ENCODE measurements at regions not wholly inside any gene's neighbourhood (a gene's known extent, or its start where the extent isn't known, plus 50 kb on each side); places are given as distances from the start of the nearest gene placed in this dataset.

DNA sequence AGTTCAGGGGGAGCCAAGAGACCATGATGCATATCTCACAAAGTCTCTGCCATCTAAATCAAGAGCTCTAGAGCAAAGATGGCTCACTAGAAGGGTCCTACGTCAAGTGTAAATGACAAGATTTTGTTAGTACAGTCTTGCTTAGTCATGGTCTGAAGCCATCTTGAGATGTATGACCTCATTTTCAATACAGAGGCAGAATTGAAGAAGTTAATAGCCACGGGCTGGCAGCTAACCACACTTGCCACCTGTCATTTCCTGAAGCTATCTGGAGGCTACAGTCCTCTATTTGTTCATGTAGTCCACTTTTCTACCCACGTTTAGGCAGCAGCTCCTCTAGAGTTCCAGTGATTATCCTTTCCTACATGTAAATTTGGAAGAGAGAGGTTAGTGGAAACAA is 231.7 kb upstream of the CDH12 start:
- DNase-seq (ENCODE audit: low spot score), result no peak

DNA sequence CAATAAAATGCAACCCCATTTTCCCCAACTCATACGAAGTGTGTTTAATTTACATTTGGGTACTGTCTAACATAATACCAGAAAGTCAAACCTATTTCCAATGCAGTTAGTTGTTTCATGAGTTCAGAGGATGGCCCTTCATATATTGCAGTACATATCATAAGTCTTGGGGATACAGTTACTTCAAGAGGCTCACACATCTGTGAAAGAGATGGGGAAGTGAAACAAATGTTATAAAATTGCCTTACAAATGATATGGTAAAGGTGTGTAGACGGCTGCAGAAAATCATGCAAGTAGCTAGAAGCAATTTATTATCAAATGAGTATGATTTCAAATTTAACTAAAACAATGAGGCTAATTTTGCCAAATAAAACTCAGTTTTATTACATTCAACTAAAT is 219.0 kb upstream of the CDH12 start:
- DNase-seq (ENCODE audit: low spot score), result no peak

- no peak for DNase-seq (ENCODE audit: low spot score)
Measured at GRCh38 chr5:23071682-23072081, 218.5 kb upstream of the CDH12 start.

GRCh38 chr5:23064710-23065109 is 211.6 kb upstream of the CDH12 start:
- DNase-seq (ENCODE audit: low spot score), result no peak

DNA sequence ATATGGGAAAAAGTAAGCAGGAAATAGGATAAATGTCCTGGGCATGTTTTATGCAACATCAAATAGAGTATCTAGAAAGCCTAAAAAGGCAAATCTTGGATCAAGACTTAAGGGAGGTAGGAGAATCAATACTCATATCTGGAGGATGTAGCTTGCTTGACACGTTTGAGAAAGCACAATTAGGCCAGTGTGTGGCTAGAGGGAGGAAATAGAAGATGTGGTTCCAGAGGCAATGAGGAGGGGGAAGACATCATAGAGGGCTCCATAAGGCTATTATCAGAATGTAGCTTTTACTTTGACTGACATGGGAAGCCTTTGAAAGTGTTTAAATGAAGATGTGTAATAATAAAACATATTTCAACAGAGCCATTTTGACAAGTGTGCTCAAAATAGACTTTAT is 200.7 kb upstream of the CDH12 start:
- no peak for DNase-seq (ENCODE audit: low spot score)

- no peak for DNase-seq (ENCODE audit: low spot score)
Measured at GRCh38 chr5:23042226-23042625, 189.1 kb upstream of the CDH12 start.

DNA sequence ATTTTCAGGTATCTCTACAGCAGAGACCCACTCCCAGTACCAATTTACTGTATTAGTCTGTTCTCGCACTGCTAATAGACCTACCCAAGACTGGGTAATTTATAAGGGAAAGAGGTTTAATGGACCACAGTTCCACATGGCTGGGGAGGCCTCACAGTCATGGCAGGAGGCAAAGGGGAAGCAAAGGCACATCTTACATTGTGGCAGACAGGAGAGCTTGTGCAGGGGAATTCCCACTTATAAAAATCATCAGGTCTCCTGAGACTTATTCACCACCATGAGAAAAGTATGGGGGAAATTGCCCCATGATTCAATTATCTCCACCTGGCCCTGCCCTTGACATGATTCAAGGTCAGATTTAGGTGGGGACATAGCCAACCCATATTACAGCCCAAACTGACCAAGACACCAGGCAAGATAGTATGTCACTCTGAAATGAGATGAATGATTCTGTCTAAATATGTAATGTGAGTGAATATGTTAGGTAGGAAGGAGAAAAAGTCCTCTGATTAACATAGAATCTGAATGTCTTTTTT is 182.5 kb upstream of the CDH12 start:
- no peak for DNase-seq (ENCODE audit: low spot score)

- no peak for DNase-seq (ENCODE audit: low spot score)
Measured at GRCh38 chr5:23033864-23034263, 180.7 kb upstream of the CDH12 start.

GRCh38 chr5:23029290-23029689 is 176.1 kb upstream of the CDH12 start:
- no peak for DNase-seq (ENCODE audit: low spot score)

DNA sequence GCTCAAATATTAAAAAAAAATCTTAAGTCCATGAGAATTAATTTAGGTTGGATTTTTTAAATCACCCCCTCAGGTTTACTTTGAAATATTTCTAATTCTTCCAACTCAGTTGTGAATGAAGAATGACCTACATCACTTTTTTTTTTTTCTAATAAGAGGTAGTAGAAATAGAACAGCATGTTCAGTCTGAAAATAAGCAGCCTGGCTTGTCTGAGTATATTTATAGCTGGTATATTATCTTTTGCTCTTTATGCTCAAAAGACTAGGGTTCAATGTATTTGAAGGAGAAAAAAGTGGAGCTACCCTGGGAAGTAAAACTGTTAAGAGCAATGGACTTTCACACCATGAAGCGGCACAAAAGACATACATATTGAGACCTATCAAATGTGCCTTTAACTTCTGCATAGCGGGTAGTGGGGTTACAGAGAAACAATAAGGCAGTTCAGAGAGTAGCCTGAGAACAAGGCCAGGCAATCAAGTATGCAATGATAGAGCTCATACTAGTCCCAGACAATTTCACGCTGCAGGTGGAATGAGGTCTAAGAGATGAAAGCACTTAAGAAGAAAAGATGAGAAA is 175.4 kb upstream of the CDH12 start:
- no peak for DNase-seq (ENCODE audit: low spot score)

GRCh38 chr5:23027830-23028229 is 174.7 kb upstream of the CDH12 start:
- DNase-seq (ENCODE audit: low spot score), result no peak

DNA sequence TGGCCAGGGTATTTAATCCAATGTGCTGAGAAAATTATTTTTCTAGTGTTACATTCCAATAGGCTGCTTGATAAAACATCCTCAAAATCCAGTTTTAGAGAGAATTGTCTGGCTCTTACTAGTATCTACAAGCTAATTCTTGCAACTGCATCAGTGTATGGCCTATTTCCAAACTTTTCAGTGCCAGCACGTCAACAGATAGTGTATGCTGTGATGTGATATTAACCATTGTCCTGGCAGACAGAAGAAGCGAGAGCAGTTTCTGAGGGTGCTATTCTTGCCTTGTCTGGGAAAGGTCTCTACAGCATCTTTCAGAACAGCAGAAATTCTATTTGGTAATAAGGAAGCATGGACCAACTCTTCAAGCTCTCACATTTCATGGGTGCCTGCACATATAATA is 174.2 kb upstream of the CDH12 start:
- no peak for DNase-seq (ENCODE audit: low spot score)

DNA sequence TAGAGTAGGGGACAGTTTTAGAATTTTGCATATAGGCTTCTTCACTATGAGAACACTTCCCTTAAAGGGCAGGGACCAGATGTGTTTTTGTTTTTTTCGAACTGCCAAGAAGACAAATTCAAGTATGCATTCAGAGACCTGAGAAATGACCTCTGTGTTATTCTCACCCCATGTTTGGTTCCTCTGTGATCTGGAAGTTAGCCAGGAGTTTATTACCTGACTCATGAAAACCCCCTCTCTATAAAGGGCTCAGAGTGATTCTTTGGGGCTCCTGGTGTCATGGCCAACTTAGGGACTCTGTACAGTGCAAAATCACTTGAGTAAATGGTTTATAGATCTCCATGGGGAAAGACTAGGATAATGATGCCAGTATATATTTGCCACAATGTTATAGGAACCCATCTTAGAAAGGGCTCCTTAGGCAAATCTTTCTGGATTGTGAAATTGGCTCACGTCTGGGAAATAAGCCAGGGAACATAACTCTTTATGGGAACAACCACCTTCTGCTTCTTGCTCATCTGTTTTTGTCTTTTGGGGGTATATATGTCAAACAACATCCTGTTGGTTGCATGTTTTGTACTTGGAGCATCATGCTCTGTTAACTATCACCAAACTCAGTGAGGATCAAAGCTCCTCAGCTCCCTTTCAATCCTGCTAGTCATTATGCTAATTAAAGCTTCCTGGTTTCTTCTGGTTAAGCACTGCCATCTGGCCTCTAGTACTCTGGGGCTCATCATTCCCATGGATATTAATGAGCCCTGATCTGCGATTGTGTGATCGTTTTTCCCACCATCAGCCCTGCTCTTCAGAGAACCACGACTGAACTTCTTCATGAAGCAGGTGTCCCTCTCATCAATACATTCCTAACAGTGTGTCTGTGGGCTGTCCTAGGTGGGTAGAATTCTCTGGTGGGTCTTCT is 173.4 kb upstream of the CDH12 start:
- no peak for DNase-seq (ENCODE audit: low spot score)

GRCh38 chr5:23025629-23026233 is 172.6 kb upstream of the CDH12 start:
- DNase-seq (ENCODE audit: low spot score), result no peak

GRCh38 chr5:23024470-23024869 is 171.3 kb upstream of the CDH12 start:
- no peak for DNase-seq (ENCODE audit: low spot score)

GRCh38 chr5:23014825-23015224 is 161.7 kb upstream of the CDH12 start:
- no peak for DNase-seq (ENCODE audit: low spot score)

GRCh38 chr5:23014266-23014665 is 161.1 kb upstream of the CDH12 start:
- DNase-seq (ENCODE audit: low spot score), result no peak

GRCh38 chr5:23013395-23013998 is 160.4 kb upstream of the CDH12 start:
- no peak for DNase-seq (ENCODE audit: low spot score)

- DNase-seq (ENCODE audit: low spot score), result no peak
Measured at GRCh38 chr5:23012842-23013241, 159.7 kb upstream of the CDH12 start.

DNA sequence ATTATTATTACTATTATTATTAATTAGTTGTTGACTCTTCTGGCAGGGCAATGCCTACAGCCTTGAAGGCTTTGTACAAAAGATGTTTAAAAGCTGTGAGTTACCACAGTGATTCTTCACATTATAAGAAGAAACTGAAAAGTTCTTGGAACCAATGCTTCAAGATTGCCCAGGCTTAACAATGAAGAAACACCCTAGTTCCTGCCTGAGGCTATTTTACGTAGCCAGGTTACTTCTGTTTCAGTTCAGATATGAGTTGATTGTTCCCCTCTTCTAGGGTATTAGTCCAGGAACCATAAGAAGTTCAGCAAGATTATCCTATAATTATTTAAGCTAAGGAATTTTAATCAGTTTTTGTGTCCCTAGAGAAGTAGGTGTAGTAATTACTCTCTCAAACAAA is 154.6 kb upstream of the CDH12 start:
- DNase-seq (ENCODE audit: low spot score), result no peak

- no peak for DNase-seq (ENCODE audit: low spot score)
Measured at GRCh38 chr5:23007236-23007635, 154.1 kb upstream of the CDH12 start.

- DNase-seq (ENCODE audit: low spot score), result no peak
Measured at GRCh38 chr5:23001120-23001519, 148.0 kb upstream of the CDH12 start.

DNA sequence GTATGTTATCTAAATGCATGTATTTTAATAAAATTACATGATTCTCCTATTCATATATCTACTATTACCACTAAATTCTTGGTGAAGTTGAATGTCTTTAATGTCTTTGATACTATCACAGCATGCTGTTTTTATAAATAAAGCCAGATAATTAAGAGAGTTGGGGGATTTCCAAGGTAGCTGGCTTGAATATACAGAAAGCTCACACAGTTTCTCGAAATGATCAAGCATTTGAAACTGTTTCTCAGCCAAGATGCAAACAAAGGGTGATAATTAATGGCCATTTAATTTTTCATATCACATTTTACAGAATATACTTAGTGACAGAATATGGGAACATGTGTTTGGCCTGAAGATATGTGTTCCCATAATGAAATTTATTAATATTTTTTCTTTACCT is 145.6 kb upstream of the CDH12 start:
- DNase-seq (ENCODE audit: low spot score), result no peak

All from iPS-NIHi11 (cell line).